ENCODE measurements at regions not wholly inside any gene's neighbourhood (a gene's known extent, or its start where the extent isn't known, plus 50 kb on each side); places are given as distances from the start of the nearest gene placed in this dataset.

GRCh38 chr3:117019082-117019713 is 309.6 kb downstream of the TUSC7 start:
- H3K9ac ChIP-seq (ENCODE audit: low read depth in 2 of 2, low read length in 2 of 2), result no peak overlapping the region
- peak; percentile 59 for DNase-seq
- H3K9me3 ChIP-seq, result no peaks in the 10 kb centered on the region
- intact Hi-C loops (cut with DNase I), result loop anchor here (5.0 to 10.0 kb wide), 3 partner anchors 336 to 698 kb away; no protein-coding TSS in a partner anchor
- H3K27ac ChIP-seq, result no peak overlapping the region
- no peaks in the 10 kb centered on the region for H3K4me1 ChIP-seq
- no peaks in the 10 kb centered on the region for H3K36me3 ChIP-seq
- H3K4me3 ChIP-seq, result no peak overlapping the region
- no peaks in the 10 kb centered on the region for H3K27me3 ChIP-seq
- TF ChIP-seq CTCF (IDR thresholded peaks at IDR 0.05), result peak; percentile 66

- Histone ChIP-seq H3K27ac (no peak overlapping the region), H3K36me3 (no peaks in the 10 kb centered on the region), H3K9ac (ENCODE audit: low read depth in 2 of 2, low read length in 2 of 2) (no peak overlapping the region), H3K4me3 (no peak overlapping the region), H3K9me3 (no peaks in the 10 kb centered on the region), H3K4me1 (no peaks in the 10 kb centered on the region), H3K27me3 (no peaks in the 10 kb centered on the region)
- TF ChIP-seq CTCF (IDR thresholded peaks at IDR 0.05), result no peak
- DNase-seq, result no peak
- intact Hi-C loops (cut with DNase I), result no loop called here
Measured at GRCh38 chr3:117026401-117026800, 316.8 kb downstream of the TUSC7 start.

GRCh38 chr3:117035745-117036144 is 326.2 kb downstream of the TUSC7 start:
- Histone ChIP-seq H3K4me1 (peaks cover 4% of the 10 kb centered on the region), H3K4me3 (no peak overlapping the region), H3K27ac (no peak overlapping the region), H3K9me3 (no peaks in the 10 kb centered on the region), H3K9ac (ENCODE audit: low read depth in 2 of 2, low read length in 2 of 2) (no peak overlapping the region), H3K27me3 (no peaks in the 10 kb centered on the region), H3K36me3 (no peaks in the 10 kb centered on the region)
- DNase-seq, result peak; percentile 20
- intact Hi-C loops (cut with DNase I), result no loop called here
- TF ChIP-seq CTCF (IDR thresholded peaks at IDR 0.05), result no peak

GRCh38 chr3:117036259-117036799 is 326.8 kb downstream of the TUSC7 start:
- Histone ChIP-seq H3K9me3 (no peaks in the 10 kb centered on the region), H3K36me3 (no peaks in the 10 kb centered on the region), H3K4me1 (peaks cover 4% of the 10 kb centered on the region), H3K27me3 (no peaks in the 10 kb centered on the region), H3K27ac (no peak overlapping the region), H3K4me3 (no peak overlapping the region), H3K9ac (ENCODE audit: low read depth in 2 of 2, low read length in 2 of 2) (no peak overlapping the region)
- peak; percentile 32 for DNase-seq
- intact Hi-C loops (cut with DNase I), result no loop called here
- TF ChIP-seq CTCF (IDR thresholded peaks at IDR 0.05), result no peak

- intact Hi-C loops (cut with DNase I), result no loop called here
- peak; percentile 20 for DNase-seq
Measured at GRCh38 chr3:117045143-117045542, 335.6 kb downstream of the TUSC7 start.

More at GRCh38 chr3:117045143-117045542, 335.6 kb downstream of the TUSC7 start:
- TF ChIP-seq CTCF (IDR thresholded peaks at IDR 0.05), result no peak
- no peak overlapping the region for H3K27ac ChIP-seq
- H3K9me3 ChIP-seq, result no peaks in the 10 kb centered on the region
- H3K4me1 ChIP-seq, result no peaks in the 10 kb centered on the region
- H3K9ac ChIP-seq (ENCODE audit: low read depth in 2 of 2, low read length in 2 of 2), result no peak overlapping the region
- H3K4me3 ChIP-seq, result no peak overlapping the region
- H3K27me3 ChIP-seq, result no peaks in the 10 kb centered on the region
- H3K36me3 ChIP-seq, result no peaks in the 10 kb centered on the region

Data from colonic mucosa (tissue), 4 donors.